Stimulated activated CD8-positive, alpha-beta memory T cell treated with anti-CD3 and anti-CD28 coated beads, Interleukin-2, amount 100 ng/mL, for 48 hours (primary cell): ENCODE measurements at regions not wholly inside any gene's neighbourhood (a gene's known extent, or its start where the extent isn't known, plus 50 kb on each side); places are given as distances from the start of the nearest gene placed in this dataset.

ENCODE experiments used
- DNase-seq, 2 donors: peaks; one replicate each; pipeline ENCODE4 v3.0.0-alpha.2; 2020; ENCODE audit warnings: low read depth in 2 of 2

DNA sequence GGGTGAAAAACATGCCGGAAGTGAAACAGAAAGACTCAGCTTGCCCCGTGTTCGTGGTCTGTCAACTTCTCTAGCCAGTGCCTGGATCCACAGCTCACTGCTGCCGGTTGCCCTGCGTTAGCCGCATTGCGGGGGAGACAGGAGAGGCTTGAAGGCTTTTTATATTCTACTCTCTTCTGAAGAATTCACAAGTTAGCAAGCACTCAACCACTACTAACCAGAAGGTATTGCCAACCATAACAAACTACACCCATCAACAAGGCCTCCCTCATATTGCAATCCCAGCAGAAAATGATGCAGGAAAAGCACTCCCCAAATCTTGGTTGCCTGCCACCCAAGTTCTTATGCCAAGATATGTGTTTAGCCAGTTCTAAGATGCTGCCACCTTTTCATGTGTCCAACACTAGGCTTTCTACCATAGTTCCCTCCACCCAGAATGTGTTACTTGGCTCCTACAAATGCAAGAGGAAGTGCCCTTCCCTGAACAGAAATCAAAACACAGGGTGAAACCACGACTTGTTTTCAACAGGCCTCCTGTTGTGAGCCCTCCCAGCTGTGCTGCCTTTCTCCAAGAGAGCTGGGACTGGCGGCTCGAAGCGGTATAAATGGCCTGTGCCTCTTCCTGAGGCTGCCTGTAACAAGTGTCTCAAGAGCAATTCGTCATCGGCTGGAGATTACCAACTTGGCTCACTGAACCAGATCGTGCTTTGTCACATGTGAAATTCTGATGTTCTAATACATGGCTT lies 129.0 kb downstream of the SNX18 start:
- peak; percentile 62 to 63 for DNase-seq

DNA sequence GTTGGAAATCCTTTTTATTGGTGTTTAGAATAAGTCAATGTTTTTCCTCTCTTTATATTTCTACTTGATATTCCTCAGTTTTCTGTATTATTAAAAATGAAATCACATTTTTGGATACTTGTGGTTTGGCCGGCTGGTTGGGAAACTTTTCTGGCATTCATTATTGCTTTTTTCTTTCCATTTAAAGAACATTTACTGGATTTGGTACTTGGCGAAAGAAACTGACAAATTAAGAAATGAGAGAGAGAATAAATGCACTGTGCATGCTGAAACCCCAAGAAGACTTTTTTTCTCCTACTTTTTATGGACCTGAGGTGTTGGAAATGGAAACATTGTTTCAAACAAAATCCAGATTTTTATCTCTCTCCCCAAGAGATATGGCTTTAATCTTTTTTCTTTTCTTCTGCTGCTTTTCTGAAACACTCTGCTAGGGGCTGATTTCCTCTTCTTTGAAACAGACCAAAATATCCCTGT lies 128.4 kb downstream of the SNX18 start:
- DNase-seq: no peak

DNA sequence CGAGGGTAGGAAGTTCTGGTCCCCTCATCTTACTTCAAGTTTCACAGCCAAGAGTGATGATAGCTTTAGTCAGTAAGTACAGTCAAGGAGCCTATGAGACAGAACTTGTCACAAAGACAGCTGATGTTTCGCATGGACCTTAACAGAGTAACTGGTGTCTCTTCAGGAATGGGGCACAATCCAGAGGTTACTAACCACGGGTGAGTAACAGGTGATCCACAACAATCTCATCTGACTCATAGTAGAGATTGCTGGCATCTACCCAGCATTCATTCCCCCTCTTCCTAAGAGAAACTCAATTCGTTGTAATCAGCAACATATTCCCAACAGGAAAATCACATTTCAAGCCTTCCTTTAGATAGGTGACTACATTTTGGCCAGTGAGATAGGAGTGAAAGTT lies 126.7 kb downstream of the SNX18 start:
- DNase-seq: no peak

- no peak for DNase-seq
These were observed 126.1 kb downstream of the SNX18 start for GRCh38 chr5:54643685-54644106.

- no peak for DNase-seq
These were observed 122.1 kb downstream of the SNX18 start for GRCh38 chr5:54639621-54640020.

DNA sequence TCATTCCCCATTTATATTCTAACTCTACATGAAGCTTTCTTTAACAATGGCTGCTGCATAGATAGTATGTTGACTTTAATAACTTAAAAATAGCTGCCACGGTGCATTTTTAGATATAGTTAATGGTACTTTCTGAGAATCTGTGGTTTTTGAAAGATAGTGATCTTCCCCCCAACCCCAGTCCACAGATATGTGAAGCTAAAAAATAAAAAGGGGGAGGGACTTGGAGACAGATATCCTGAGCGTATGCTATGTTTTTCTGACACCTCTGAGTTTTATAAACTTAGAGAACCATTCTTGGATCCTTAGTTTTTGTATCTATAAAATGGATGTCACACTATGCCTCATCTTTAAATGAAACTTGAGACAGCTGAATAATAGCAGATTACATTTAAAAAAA lies 120.5 kb downstream of the SNX18 start:
- DNase-seq: no peak

GRCh38 chr5:54637654-54638053 lies 120.1 kb downstream of the SNX18 start:
- no peak for DNase-seq

GRCh38 chr5:54634089-54634488 lies 116.5 kb downstream of the SNX18 start:
- DNase-seq: no peak

DNA sequence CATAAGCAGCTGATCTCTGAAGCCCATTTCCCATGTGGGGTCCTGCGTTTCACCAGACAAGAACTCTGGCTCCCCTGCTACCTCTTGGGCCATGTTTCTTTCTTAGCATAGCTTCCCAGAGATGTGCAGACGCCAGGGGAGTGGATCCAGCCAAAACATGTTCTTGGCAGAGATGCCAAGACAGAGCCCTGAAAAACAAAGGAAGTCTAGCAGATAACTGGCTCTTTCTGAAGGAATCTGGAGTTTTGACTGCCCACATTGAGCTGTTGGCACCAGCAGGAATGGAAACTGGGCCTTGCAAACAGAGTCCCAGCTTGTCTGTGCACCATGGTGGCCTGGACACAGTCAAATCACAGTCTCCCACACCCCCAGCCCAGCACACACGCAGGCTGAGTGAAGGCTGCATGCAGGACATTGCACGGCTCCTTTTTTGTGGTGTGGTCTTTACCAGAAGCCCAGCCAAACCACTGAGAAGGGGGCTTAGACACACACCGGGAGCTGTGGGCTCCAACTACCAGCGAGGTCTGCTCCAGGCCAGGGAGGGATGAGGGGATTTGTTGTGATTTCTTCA lies 114.7 kb downstream of the SNX18 start:
- no peak for DNase-seq

DNA sequence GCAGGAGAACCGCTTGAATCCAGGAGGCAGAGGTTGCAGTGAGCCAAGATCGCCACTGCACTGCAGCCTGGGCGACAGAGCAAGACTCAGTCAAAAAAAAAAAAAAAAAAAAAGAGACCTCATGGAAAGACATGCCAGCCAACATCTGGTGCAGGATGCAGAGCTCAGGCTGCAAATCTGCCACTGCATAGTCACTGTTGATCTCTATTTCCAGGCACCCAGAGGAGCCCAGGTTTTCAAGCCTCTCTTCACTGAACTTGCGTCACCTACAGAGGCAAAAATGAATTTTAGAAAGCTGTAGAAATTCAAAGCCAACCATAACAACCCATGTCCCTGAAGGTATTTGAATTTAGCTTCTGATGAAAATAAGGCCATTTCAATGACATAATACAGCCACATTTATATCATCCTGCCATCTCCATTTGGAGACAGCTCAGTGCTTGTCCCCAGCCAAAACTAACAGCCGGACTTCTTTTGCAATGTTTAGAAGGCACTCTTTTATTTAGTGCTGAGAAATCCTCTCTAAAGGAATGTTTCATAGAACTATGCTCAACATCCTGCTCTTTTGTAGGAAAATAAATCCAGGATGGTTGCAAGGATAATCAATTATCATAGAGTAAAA lies 113.3 kb downstream of the SNX18 start:
- no peak for DNase-seq

DNA sequence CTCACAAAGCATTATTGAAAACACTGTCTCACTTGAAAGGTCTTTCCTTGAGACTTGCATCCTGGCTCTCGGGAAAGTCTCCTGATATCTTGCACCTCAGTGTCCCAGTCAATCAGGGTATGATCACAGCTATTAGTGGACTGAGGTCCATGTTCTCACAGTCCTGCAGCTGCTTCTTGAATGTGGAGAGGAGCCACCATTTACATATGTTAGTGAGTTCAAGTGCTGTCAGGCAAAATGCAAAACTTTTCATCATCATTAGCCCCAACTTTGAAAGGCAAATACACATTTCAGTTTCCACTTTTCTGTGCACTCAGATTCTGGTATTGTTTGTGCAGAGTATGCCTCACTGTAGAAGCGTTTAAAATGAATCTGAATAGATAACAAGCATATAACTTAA lies 111.6 kb downstream of the SNX18 start:
- no peak for DNase-seq

GRCh38 chr5:54628050-54628449 lies 110.5 kb downstream of the SNX18 start:
- DNase-seq: no peak

- no peak for DNase-seq
These were observed 108.8 kb downstream of the SNX18 start for GRCh38 chr5:54626407-54626806.

DNA sequence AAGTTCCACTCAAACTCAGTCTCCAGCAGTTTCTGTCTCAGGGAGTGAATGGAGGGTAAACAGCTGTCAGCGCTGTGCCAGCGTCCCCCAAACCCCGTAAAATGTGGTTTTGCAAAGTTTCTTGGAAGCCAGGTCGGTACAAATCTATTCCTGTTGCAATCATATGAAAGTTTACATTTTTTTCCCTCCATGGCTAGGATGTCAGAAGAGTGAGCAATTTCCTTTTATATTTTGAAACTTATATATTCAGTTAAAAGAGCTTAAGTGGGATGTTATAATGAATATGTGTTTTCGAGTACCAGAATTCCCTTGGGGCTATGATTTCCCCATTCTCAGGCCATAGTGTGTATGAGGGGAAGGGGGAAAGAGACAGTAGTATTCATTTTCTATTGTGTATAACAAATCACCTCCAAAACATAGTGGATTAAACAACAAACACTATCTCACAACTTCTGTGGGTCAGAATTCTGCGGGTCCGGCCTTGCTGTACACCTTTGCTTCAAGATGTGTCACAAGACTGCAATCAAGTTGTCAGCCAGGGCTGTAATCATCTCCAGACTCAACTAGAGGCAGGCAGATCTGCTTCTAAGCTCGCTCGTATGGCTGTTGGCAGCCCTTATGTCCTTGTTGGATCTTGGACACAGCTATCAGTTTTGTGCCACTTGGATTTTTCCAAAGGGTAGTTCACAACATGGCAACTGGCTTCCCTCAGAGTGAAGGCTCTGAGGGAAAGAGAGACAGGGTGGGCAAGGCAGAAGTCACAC lies 107.4 kb downstream of the SNX18 start:
- DNase-seq: no peak

- no peak for DNase-seq
These were observed 104.2 kb downstream of the SNX18 start for GRCh38 chr5:54621709-54622108.

DNA sequence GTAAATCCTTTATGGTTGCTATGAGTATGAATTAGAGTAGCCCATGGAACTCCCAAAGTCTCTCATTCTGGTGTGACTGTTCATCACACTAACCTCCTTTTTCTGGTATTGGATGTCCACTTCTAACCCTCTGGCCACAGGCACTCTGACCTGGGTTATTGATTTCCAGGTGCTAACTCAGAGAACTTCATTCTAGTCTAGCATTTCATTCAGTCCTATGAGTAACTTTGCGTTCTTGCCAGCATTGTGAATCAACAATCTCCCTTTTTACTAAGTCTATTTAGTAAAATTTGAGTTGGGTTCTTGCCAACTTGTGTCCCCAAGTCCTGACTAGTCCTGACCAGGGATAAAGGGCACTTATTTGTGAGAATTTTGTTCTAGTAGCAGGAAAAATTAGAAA lies 103.5 kb downstream of the SNX18 start:
- no peak for DNase-seq

DNA sequence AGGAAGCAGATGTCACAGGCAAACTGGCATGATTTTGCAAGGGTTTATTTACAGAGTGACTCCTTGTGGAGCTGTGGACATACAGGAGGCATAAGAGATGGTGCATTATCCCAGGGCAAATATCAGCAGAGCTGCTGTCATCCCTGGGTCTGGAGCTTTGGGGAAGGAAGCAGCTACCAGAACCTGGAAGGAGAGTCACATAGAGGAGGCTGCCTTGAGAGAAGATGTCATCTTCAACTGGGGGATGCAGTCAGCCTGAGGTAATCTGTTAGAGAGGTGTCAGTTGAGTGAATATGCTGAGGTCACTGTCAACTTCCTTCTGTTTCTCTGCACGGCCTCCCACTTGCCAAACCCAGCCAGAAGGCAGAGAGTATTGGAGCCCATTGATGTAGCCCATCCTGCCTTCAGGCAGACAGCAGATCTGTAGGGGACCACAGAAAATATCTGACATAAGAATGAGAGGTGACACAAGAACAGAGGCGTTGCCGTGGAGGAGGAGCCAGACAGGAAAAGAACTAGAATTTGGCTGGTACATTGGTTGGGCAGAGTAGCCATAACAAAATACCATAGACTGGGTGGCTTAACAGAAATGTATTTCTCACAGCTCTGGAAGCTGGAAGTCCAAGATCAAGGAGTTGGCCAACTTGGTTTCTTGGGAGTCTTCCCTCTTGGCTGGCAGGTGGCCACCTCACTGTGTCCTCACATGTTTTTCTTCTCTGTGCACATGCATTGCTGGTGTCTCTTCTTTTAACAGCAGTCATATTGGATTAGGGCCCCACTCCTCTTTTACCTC lies 102.8 kb downstream of the SNX18 start:
- no peak for DNase-seq

DNA sequence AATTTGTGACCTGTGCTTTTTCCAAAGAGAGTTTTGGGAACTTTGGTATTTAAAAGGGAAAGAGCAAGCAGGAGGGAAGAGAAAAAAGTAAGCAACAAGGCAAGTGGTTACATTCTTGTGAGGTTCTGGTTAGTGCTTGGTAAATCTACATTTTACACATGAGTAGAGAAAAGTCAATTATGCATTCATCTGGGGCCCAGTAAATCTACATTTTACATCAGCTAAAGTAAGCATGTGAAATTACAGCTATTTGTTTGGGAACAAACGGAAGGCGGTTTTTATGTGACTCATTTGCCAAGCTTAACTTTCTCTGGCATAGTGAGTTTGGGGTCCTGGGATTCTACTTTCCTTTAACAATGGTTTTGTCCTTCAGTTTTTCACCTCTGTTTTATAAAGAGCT lies 102.2 kb downstream of the SNX18 start:
- no peak for DNase-seq

- DNase-seq: no peak
These were observed 99.1 kb downstream of the SNX18 start for GRCh38 chr5:54616518-54617220.

- DNase-seq: no peak
These were observed 98.5 kb downstream of the SNX18 start for GRCh38 chr5:54616031-54616430.

- DNase-seq: no peak
These were observed 97.8 kb downstream of the SNX18 start for GRCh38 chr5:54615381-54615780.
